Osteocyte (in vitro differentiated cells): ENCODE measurements at regions not wholly inside any gene's neighbourhood (a gene's known extent, or its start where the extent isn't known, plus 50 kb on each side); places are given as distances from the start of the nearest gene placed in this dataset.

Experiments used
- DNase-seq: peaks from one replicate; pipeline ENCODE4 v3.0.0; 2021; ENCODE audit warnings: mixed read lengths; ENCODE audit not compliant: unreplicated experiment; ENCODE audit errors: extremely low spot score
- H3K27ac Mint-ChIP-seq: one replicate; pipeline ENCODE4 v1.8.0; 2021; ENCODE audit warnings: mild to moderate bottlenecking, mixed read lengths; ENCODE audit not compliant: unreplicated experiment
- H3K27me3 Mint-ChIP-seq: one replicate; pipeline ENCODE4 v1.8.0; 2021; ENCODE audit warnings: mixed read lengths; ENCODE audit not compliant: unreplicated experiment
- H3K36me3 Mint-ChIP-seq: one replicate; pipeline ENCODE4 v1.8.0; 2021; ENCODE audit warnings: mixed read lengths; ENCODE audit not compliant: unreplicated experiment
- H3K4me1 Mint-ChIP-seq: one replicate; pipeline ENCODE4 v1.8.0; 2021; ENCODE audit warnings: mixed read lengths; ENCODE audit not compliant: unreplicated experiment
- H3K4me3 Mint-ChIP-seq: one replicate; pipeline ENCODE4 v1.8.0; 2021; ENCODE audit warnings: mild to moderate bottlenecking, moderate library complexity, mixed read lengths; ENCODE audit not compliant: unreplicated experiment
- H3K9me3 Mint-ChIP-seq: one replicate; pipeline ENCODE4 v1.8.0; 2021; ENCODE audit warnings: mixed read lengths; ENCODE audit not compliant: unreplicated experiment
- TF ChIP-seq, protein P1 (sequence below): fragments of 200-600 bp; sonication (generic); IDR thresholded peaks from 2 replicates; pipeline ENCODE4 v1.5.0; 2021; ENCODE audit warnings: antibody characterized with exemption, mild to moderate bottlenecking, moderate library complexity

DNA sequence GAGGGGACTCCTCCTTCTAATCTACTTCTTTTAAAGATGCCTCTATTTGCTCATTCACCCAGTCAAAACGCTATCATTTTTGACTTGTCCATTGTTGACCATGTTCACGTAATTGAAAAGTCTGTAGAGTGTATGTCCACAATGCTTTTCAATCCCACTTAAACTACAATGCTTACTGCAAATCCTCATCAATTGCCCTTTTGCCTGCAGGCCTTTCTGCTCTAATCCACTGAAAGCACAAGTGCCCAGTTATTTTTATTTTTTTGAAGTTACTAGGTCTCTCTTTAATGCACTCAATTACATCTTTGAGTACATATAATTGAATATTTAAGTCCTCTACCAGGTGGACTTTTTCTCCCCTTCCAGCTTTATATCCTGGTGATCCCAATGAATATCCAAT lies 437.4 kb downstream of the PDGFC start:
- no peak overlapping the region for H3K4me3 Mint-ChIP-seq
- peaks cover 16% of the 10 kb centered on the region for H3K4me1 Mint-ChIP-seq
- H3K36me3 Mint-ChIP-seq: peaks cover 5% of the 10 kb centered on the region
- no peak overlapping the region for H3K27ac Mint-ChIP-seq
- DNase-seq: no peak
- TF ChIP-seq, protein P1, sequence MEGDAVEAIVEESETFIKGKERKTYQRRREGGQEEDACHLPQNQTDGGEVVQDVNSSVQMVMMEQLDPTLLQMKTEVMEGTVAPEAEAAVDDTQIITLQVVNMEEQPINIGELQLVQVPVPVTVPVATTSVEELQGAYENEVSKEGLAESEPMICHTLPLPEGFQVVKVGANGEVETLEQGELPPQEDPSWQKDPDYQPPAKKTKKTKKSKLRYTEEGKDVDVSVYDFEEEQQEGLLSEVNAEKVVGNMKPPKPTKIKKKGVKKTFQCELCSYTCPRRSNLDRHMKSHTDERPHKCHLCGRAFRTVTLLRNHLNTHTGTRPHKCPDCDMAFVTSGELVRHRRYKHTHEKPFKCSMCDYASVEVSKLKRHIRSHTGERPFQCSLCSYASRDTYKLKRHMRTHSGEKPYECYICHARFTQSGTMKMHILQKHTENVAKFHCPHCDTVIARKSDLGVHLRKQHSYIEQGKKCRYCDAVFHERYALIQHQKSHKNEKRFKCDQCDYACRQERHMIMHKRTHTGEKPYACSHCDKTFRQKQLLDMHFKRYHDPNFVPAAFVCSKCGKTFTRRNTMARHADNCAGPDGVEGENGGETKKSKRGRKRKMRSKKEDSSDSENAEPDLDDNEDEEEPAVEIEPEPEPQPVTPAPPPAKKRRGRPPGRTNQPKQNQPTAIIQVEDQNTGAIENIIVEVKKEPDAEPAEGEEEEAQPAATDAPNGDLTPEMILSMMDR: no peak
- no peaks in the 10 kb centered on the region for H3K27me3 Mint-ChIP-seq
- H3K9me3 Mint-ChIP-seq: peaks cover 11% of the 10 kb centered on the region

DNA sequence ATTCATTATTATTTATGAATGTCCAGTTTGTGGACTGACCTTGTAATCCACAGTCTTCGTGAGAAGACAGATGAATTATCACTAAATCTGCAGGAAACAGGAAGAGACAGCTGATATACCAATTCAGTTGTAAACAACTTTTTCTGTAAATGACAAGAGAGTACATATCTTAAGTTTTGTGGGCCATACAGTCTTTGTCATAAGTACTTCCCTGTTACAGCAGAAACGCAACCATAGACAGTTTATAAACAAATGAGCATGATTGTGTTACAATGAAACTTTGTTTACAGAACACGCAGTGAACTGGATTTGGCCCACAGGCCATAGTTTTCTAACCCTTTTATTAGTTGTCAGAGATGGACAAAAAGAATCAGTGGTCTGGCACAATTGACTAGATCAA lies 443.4 kb downstream of the PDGFC start:
- peaks cover under 1% of the 10 kb centered on the region for H3K36me3 Mint-ChIP-seq
- H3K9me3 Mint-ChIP-seq: peaks cover 4% of the 10 kb centered on the region

DNA sequence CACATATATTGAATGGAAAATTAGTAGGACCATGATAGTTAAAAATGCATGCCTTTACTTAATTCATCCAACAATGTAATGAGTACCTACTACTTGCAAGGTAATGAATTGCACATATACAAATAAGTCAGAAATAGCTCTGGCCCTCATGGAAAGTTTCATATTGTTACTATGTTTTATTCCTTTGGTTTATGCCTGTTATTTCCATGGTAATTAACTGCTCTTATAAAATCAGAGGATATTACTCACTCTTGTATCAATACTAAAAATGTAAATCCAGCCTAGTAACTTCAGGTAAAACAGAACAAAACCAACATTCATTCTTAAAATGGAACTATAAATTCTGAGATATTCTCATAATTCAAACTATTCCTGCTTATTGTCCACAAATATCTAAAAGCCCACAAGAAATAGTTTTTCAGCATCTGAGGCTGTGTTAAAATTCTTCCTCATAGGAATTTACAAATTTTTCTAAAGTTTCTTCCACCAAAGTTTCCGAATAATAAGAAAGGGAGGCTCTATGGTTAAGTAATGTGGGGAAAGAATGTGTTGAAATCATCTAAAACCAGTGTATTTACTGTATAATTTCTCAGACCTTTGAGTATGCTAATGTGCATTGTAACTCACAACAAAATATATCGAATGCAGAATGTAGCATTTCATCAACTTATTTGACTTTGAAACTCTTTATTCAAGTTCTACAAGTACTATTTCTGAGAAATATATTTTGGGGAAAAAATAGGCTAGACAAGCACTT lies 444.2 kb downstream of the PDGFC start:
- Mint-ChIP-seq H3K36me3 (no peaks in the 10 kb centered on the region), H3K4me1 (no peaks in the 10 kb centered on the region), H3K9me3 (no peaks in the 10 kb centered on the region), H3K27me3 (no peaks in the 10 kb centered on the region), H3K27ac (no peak overlapping the region), H3K4me3 (no peak overlapping the region)
- no peak for DNase-seq
- TF ChIP-seq, protein P1: no peak

More for the DNA sequence above, 443.4 kb downstream of the PDGFC start:
- H3K27me3 Mint-ChIP-seq: no peaks in the 10 kb centered on the region
- DNase-seq: no peak
- no peaks in the 10 kb centered on the region for H3K4me1 Mint-ChIP-seq
- no peak overlapping the region for H3K27ac Mint-ChIP-seq
- no peak overlapping the region for H3K4me3 Mint-ChIP-seq
- TF ChIP-seq, protein P1: no peak

DNA sequence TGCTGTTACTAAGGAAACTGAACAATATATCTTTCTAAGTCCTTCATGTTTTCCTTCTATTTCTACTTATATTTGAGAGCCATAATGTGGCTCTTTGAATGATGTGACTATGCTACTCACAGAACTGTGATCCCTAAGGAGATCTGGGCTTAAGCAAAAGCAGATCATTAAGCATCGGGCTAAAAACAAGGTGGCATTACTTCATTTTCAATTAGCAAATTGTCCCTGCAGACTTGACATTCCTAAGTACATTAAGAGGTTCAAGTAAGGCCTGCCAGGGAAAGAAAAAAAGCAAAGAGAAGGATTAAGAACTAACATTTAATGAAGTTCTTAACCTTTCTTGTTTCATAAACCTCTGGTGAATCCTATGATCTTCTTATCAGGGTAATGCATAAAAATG lies 447.6 kb downstream of the PDGFC start:
- Mint-ChIP-seq H3K27ac (no peak overlapping the region), H3K9me3 (no peaks in the 10 kb centered on the region), H3K4me1 (no peaks in the 10 kb centered on the region), H3K4me3 (no peak overlapping the region), H3K36me3 (no peaks in the 10 kb centered on the region), H3K27me3 (no peaks in the 10 kb centered on the region)
- no peak for DNase-seq
- TF ChIP-seq, protein P1: no peak

DNA sequence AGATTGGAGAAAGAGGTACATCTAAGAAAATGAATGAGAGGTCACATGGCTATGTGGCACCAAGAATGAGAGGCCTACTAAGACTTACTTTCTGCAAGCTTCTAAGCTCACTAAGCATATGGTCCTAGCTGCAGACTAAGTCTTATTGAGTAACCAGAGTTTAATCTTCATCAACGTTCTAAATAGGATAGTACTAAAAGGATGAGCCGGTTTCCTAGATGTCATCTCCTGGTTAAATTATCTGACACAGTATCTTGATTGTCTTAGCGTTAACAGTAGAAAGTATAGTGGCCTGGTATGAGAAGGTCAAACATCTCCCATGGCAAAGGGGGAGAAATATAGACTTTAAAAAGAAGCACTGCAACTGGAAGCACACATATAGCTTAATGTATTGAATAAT lies 448.1 kb downstream of the PDGFC start:
- Mint-ChIP-seq H3K4me3 (no peak overlapping the region), H3K9me3 (no peaks in the 10 kb centered on the region), H3K27ac (no peak overlapping the region), H3K27me3 (no peaks in the 10 kb centered on the region), H3K4me1 (no peaks in the 10 kb centered on the region), H3K36me3 (no peaks in the 10 kb centered on the region)
- DNase-seq: no peak
- TF ChIP-seq, protein P1: no peak
